Heart left ventricle (tissue), 16 donors: ENCODE measurements at regions not wholly inside any gene's neighbourhood (a gene's known extent, or its start where the extent isn't known, plus 50 kb on each side); places are given as distances from the start of the nearest gene placed in this dataset.

Experiments used
- ATAC-seq, 4 donors: fragments of 200-7000 bp; cut with Tn5 transposase; one replicate each; pipeline ENCODE4 v1.9.1; 2020 to 2022; ENCODE audit warnings: moderate library complexity in 4 of 4, mild to moderate bottlenecking in 3 of 4, moderate number of reproducible peaks in 1 of 4
- DNase-seq, 5 donors: peaks; one replicate each; pipeline ENCODE4 v3.0.0-alpha.2; 2020
- H3K27ac ChIP-seq, 12 donors: fragments of 200-600 bp; sonication (generic) in 4 of 12; one replicate each; pipeline versions ENCODE4 v1.5.0 to v1.8.0; 2016 to 2022; ENCODE audit warnings: mild to moderate bottlenecking in 2 of 12
- H3K27me3 ChIP-seq, 9 donors: fragments of 200-600 bp; sonication (generic) in 2 of 9; one replicate each; pipeline versions ENCODE4 v1.5.1 to v1.8.0; 2016 to 2022; ENCODE audit warnings: mild to moderate bottlenecking in 3 of 9
- H3K36me3 ChIP-seq, 9 donors: fragments of 200-600 bp; sonication (generic) in 2 of 9; one replicate each; pipeline versions ENCODE4 v1.5.0 to v1.8.0; 2018 to 2022; ENCODE audit warnings: mild to moderate bottlenecking in 2 of 9
- H3K4me1 ChIP-seq, 12 donors: fragments of 200-600 bp; sonication (generic) in 4 of 12; one replicate each; pipeline versions ENCODE4 v1.5.0 to v1.8.0; 2016 to 2022; ENCODE audit warnings: mild to moderate bottlenecking in 3 of 12
- H3K4me3 ChIP-seq, 12 donors: fragments of 200-600 bp; sonication (generic) in 4 of 12; one replicate each; pipeline versions ENCODE4 v1.5.0 to v1.8.0; 2017 to 2022; ENCODE audit warnings: mild to moderate bottlenecking in 9 of 12, moderate library complexity in 4 of 12
- H3K9me3 ChIP-seq, 12 donors: fragments of 200-600 bp; sonication (generic) in 4 of 12; one replicate each; pipeline versions ENCODE4 v1.5.0 to v1.8.0; 2016 to 2022; ENCODE audit warnings: mild to moderate bottlenecking in 1 of 12
- CTCF ChIP-seq, 12 donors: fragments of 200-600 bp; sonication (generic) in 4 of 12; IDR thresholded peaks; one replicate each; pipeline versions ENCODE4 v1.5.0 to v1.8.0; 2018 to 2022; ENCODE audit warnings: antibody characterized with exemption in 12 of 12, mild to moderate bottlenecking in 5 of 12
- POLR2A ChIP-seq, 2 donors: fragments of 450-650 bp; IDR thresholded peaks; one replicate each; pipeline ENCODE4 v1.6.1; 2017; ENCODE audit warnings: antibody characterized with exemption in 2 of 2, mild to moderate bottlenecking in 2 of 2, moderate library complexity in 2 of 2
- WGBS, 4 donors: extraction: QIAGEN DNeasy Blood & Tissue Kit in 2 of 4; methylation state at CpG; one replicate each; pipeline versions ENCODE4 v1.1.5 to v1.1.7; 2013 to 2018; 5-methylcytosine and 5-hydroxymethylcytosine counted together
- intact Hi-C, 10 donors: fragments of 100-400 bp; cut with DNase I; formaldehyde crosslinking; loops; one replicate each; pipeline versions ENCODE4 v1.11.1 to v1.14.2; 2022
- donor health status: ischemic (EF 13 %, LVEDD 7.1; RV severe dilation, severe dysfunction).
- donor health status: healthy with polysubstance abuse.
- donor health status: DM: no; HTN: yes; CAD: no.
- donor health status: DM: no; HTN: no; CAD: no.
- donor health status: ischemic (EF 25% LVEDD 6.9; RV normal size, moderate dysfunction).
- donor health status: ischemic (EF 25% LVEDD 5.7; RV mildly dilated, moderate dysfunction).
- donor health status: healthy.
- donor health status: DM: yes; HTN: yes; CAD: no.
- donor health status: ischemic (EF 35%, LVEDD 5.7; RV mildly dilated, moderate dysfunction).
- donor health status: nonischemic (EF 11% LVEDD 7.7; RV severe dilation, severe dysfunction).
- donor health status: DM: yes; HTN: yes; CAD: no.
- donor health status: PGD.
- donor health status: ischemic (EF 29% LVEDD 5.4; RV normal size, mild dysfunction).
- donor health status: nonischemic (EF 23%, LVEDD 6.1; RV moderate dilation, normal function).

- no peak for ATAC-seq
- Histone ChIP-seq H3K36me3 (no peaks in the 10 kb centered on the region), H3K4me3 (no peak overlapping the region), H3K4me1 (no peaks in the 10 kb centered on the region), H3K27ac (no peak overlapping the region), H3K9me3 (peaks cover 0 to 6% (median 0%) of the 10 kb centered on the region in 12 donors), H3K27me3 (no peaks in the 10 kb centered on the region)
- no peak for DNase-seq
- intact Hi-C loops = no loop called here
- TF ChIP-seq POLR2A (IDR thresholded peaks at IDR 0.05) (no peak), CTCF (IDR thresholded peaks at IDR 0.05) (no peak)
- WGBS, 4 donors = 60 to 77% (median 71%) methylated on average over 2 of the region's 2 CpGs
These were observed 270.7 kb upstream of the SSTR1 start for GRCh38 chr14:37936971-37937370.

GRCh38 chr14:37939442-37940028 lies 268.2 kb upstream of the SSTR1 start:
- Histone ChIP-seq H3K27ac (no peak overlapping the region), H3K9me3 (peaks cover 0 to 16% (median 0%) of the 10 kb centered on the region in 12 donors), H3K4me1 (no peaks in the 10 kb centered on the region), H3K36me3 (no peaks in the 10 kb centered on the region), H3K4me3 (no peak overlapping the region), H3K27me3 (no peaks in the 10 kb centered on the region)
- ATAC-seq = no peak
- no peak for DNase-seq
- WGBS, 4 donors = 75 to 83% (median 81%) methylated on average over 6 of the region's 6 CpGs
- TF ChIP-seq POLR2A (IDR thresholded peaks at IDR 0.05) = no peak
- no peak for TF ChIP-seq CTCF (IDR thresholded peaks at IDR 0.05)
- intact Hi-C loops = no loop called here

- Histone ChIP-seq H3K27ac (no peak overlapping the region), H3K36me3 (no peaks in the 10 kb centered on the region), H3K9me3 (peaks cover 0 to 53% (median 16%) of the 10 kb centered on the region in 12 donors), H3K4me3 (no peak overlapping the region), H3K27me3 (no peaks in the 10 kb centered on the region), H3K4me1 (no peaks in the 10 kb centered on the region)
- DNase-seq (no peak), ATAC-seq (no peak)
- TF ChIP-seq POLR2A (IDR thresholded peaks at IDR 0.05) (no peak), CTCF (IDR thresholded peaks at IDR 0.05) (no peak)
- WGBS, 4 donors = 56 to 83% (median 70%) methylated on average over 3 of the region's 3 CpGs
- intact Hi-C loops = no loop called here
These were observed 261.7 kb upstream of the SSTR1 start for GRCh38 chr14:37945959-37946358.

GRCh38 chr14:37946819-37947218 lies 260.9 kb upstream of the SSTR1 start:
- no peak overlapping the region for H3K27ac ChIP-seq
- peaks cover 0 to 53% (median 16%) of the 10 kb centered on the region in 12 donors for H3K9me3 ChIP-seq
- no peak overlapping the region for H3K4me3 ChIP-seq
- TF ChIP-seq CTCF (IDR thresholded peaks at IDR 0.05) (no peak), POLR2A (IDR thresholded peaks at IDR 0.05) (no peak)
- 82 to 92% (median 87%) methylated on average over 1 of the region's 1 CpG for WGBS, 4 donors
- H3K27me3 ChIP-seq = no peaks in the 10 kb centered on the region
- DNase-seq = no peak
- no peaks in the 10 kb centered on the region for H3K4me1 ChIP-seq
- intact Hi-C loops = no loop called here
- H3K36me3 ChIP-seq = no peaks in the 10 kb centered on the region
- no peak for ATAC-seq
